ENCODE measurements at regions not wholly inside any gene's neighbourhood (a gene's known extent, or its start where the extent isn't known, plus 50 kb on each side); places are given as distances from the start of the nearest gene placed in this dataset.

GRCh38 chr3:72413228-72413627 lies 435.0 kb downstream of the SHQ1 start:
- no peak overlapping the region for H3K4me2 ChIP-seq (replicated peaks; ENCODE audit: extremely low read depth, low read length, poor library complexity, severe bottlenecking)
- peaks cover 100% of the 10 kb centered on the region for H4K20me1 ChIP-seq (ENCODE audit: insufficient read depth, low read length)
- H3K27me3 Mint-ChIP-seq (ENCODE audit: low read depth in 3 of 3) = no peaks in the 10 kb centered on the region
- H3K9me3 Mint-ChIP-seq = no peaks in the 10 kb centered on the region
- no peaks in the 10 kb centered on the region for H3K36me3 ChIP-seq (replicated peaks in 1 of 2; ENCODE audit: control insufficient read depth in 1 of 2, insufficient read depth in 2 of 2, low read length in 2 of 2)
- H3K4me1 Mint-ChIP-seq = peaks cover 65% of the 10 kb centered on the region
- intact Hi-C loops (cut with micrococcal nuclease) = no loop called here
- no peak overlapping the region for H3K9ac ChIP-seq (ENCODE audit: insufficient read depth, low read length, poor library complexity, severe bottlenecking)
- TF ChIP-seq CTCF (IDR thresholded peaks at IDR 0.05) = no peak
- H2AFZ ChIP-seq (ENCODE audit: insufficient read depth, low read depth, low read length, poor library complexity, severe bottlenecking) = no peak overlapping the region
- peaks cover 100% of the 10 kb centered on the region for H3K79me2 ChIP-seq (ENCODE audit: insufficient read depth, low read length)
- no peaks in the 10 kb centered on the region for H3K9me3 ChIP-seq (replicated peaks in 1 of 2; ENCODE audit: control insufficient read depth in 1 of 2, insufficient read depth in 1 of 2, low read length in 2 of 2)
- no peaks in the 10 kb centered on the region for H3K27me3 ChIP-seq (ENCODE audit: control insufficient read depth in 2 of 2, insufficient read depth in 2 of 2, low read length in 2 of 2)
- no peak overlapping the region for H3K27ac ChIP-seq (ENCODE audit: low read depth in 1 of 2, low read length in 2 of 2)
- peaks cover 22 to 68% of the 10 kb centered on the region in 2 donors for H3K4me1 ChIP-seq (ENCODE audit: control insufficient read depth in 1 of 2, insufficient read depth in 2 of 2, low read length in 2 of 2)
- peaks cover 10 to 18% of the 10 kb centered on the region in 2 donors for H3K36me3 Mint-ChIP-seq
- WGBS (ENCODE audit: insufficient coverage) = no CpG with 5 or more reads among the region's 4 CpGs
- no peak overlapping the region for H3K4me3 ChIP-seq (replicated peaks in 1 of 3; ENCODE audit: low read depth in 2 of 3, low read length in 3 of 3)
- no peak overlapping the region for H3K4me3 Mint-ChIP-seq
- no peak for DNase-seq
- peak overlapping the region in 1 of 7 donors; percentile 55 for H3K27ac Mint-ChIP-seq

GRCh38 chr3:72412340-72412956 lies 435.8 kb downstream of the SHQ1 start:
- peaks cover 100% of the 10 kb centered on the region for H4K20me1 ChIP-seq (ENCODE audit: insufficient read depth, low read length)
- no peak for TF ChIP-seq CTCF (IDR thresholded peaks at IDR 0.05)
- Mint-ChIP-seq H3K4me1 (peaks cover 62% of the 10 kb centered on the region), H3K27me3 (ENCODE audit: low read depth in 3 of 3) (no peaks in the 10 kb centered on the region), H3K9me3 (no peaks in the 10 kb centered on the region), H3K4me3 (no peak overlapping the region), H3K27ac (peak overlapping the region in 3 of 7 donors; percentile 35 to 63 (median 50)), H3K36me3 (peaks cover 10 to 18% of the 10 kb centered on the region in 2 donors)
- no peak overlapping the region for H3K4me3 ChIP-seq (replicated peaks in 1 of 3; ENCODE audit: low read depth in 2 of 3, low read length in 3 of 3)
- peaks cover 22 to 63% of the 10 kb centered on the region in 2 donors for H3K4me1 ChIP-seq (ENCODE audit: control insufficient read depth in 1 of 2, insufficient read depth in 2 of 2, low read length in 2 of 2)
- no peak overlapping the region for H3K9ac ChIP-seq (ENCODE audit: insufficient read depth, low read length, poor library complexity, severe bottlenecking)
- intact Hi-C loops (cut with micrococcal nuclease) = no loop called here
- H3K4me2 ChIP-seq (replicated peaks; ENCODE audit: extremely low read depth, low read length, poor library complexity, severe bottlenecking) = peak overlapping the region; percentile 12
- no peak overlapping the region for H2AFZ ChIP-seq (ENCODE audit: insufficient read depth, low read depth, low read length, poor library complexity, severe bottlenecking)
- H3K27ac ChIP-seq (ENCODE audit: low read depth in 1 of 2, low read length in 2 of 2) = no peak overlapping the region
- H3K9me3 ChIP-seq (replicated peaks in 1 of 2; ENCODE audit: control insufficient read depth in 1 of 2, insufficient read depth in 1 of 2, low read length in 2 of 2) = no peaks in the 10 kb centered on the region
- peaks cover 100% of the 10 kb centered on the region for H3K79me2 ChIP-seq (ENCODE audit: insufficient read depth, low read length)
- WGBS (ENCODE audit: insufficient coverage) = 72% methylated on average over 2 of the region's 5 CpGs
- H3K36me3 ChIP-seq (replicated peaks in 1 of 2; ENCODE audit: control insufficient read depth in 1 of 2, insufficient read depth in 2 of 2, low read length in 2 of 2) = no peaks in the 10 kb centered on the region
- DNase-seq = no peak
- H3K27me3 ChIP-seq (ENCODE audit: control insufficient read depth in 2 of 2, insufficient read depth in 2 of 2, low read length in 2 of 2) = no peaks in the 10 kb centered on the region
